ENCODE measurements at regions not wholly inside any gene's neighbourhood (a gene's known extent, or its start where the extent isn't known, plus 50 kb on each side); places are given as distances from the start of the nearest gene placed in this dataset.

- TF ChIP-seq REST (IDR thresholded peaks at IDR 0.05; ENCODE audit: low read depth) (no peak), ELF1 (IDR thresholded peaks at IDR 0.05; ENCODE audit: borderline replicate concordance, low read depth) (no peak), EGR1 (IDR thresholded peaks at IDR 0.05; ENCODE audit: low read depth) (no peak), SIN3A (IDR thresholded peaks at IDR 0.05; ENCODE audit: low read depth) (no peak), POLR2A (IDR thresholded peaks at IDR 0.05; ENCODE audit: borderline replicate concordance, extremely low read depth, insufficient read depth, insufficient read length) (no peak), CTCF (IDR thresholded peaks at IDR 0.05 in 2 of 3, conservative IDR thresholded peaks at IDR 0.05 in 1 of 3; ENCODE audit: borderline replicate concordance in 1 of 3, insufficient read depth in 1 of 3, low read depth in 2 of 3, low read length in 2 of 3) (no peak)
Observed at GRCh38 chr2:181378491-181378890, 78.7 kb upstream of the ITGA4 start (continued).

- no peak for TF ChIP-seq JUND (IDR thresholded peaks at IDR 0.05)
- no peak for TF ChIP-seq CTCF (IDR thresholded peaks at IDR 0.05 in 2 of 3, conservative IDR thresholded peaks at IDR 0.05 in 1 of 3; ENCODE audit: borderline replicate concordance in 1 of 3, insufficient read depth in 1 of 3, low read depth in 2 of 3, low read length in 2 of 3)
- no peak for TF ChIP-seq EZH2phosphoT487 (IDR thresholded peaks at IDR 0.05; ENCODE audit: borderline replicate concordance)
- TF ChIP-seq POLR2A (IDR thresholded peaks at IDR 0.05; ENCODE audit: borderline replicate concordance, extremely low read depth, insufficient read depth, insufficient read length) = no peak
- TF ChIP-seq EZH2 (IDR thresholded peaks at IDR 0.05) = no peak
- no peak for TF ChIP-seq CEBPB (IDR thresholded peaks at IDR 0.05; ENCODE audit: low read depth)
- TF ChIP-seq ZBTB33 (IDR thresholded peaks at IDR 0.05; ENCODE audit: extremely low read depth, insufficient replicate concordance, low read length) = no peak
- TF ChIP-seq TCF7L2 (IDR thresholded peaks at IDR 0.05; ENCODE audit: borderline replicate concordance, extremely low read depth, insufficient read depth, insufficient read length) = no peak
- no peak for TF ChIP-seq ZFX (IDR thresholded peaks at IDR 0.05)
- TF ChIP-seq RAD21 (IDR thresholded peaks at IDR 0.05; ENCODE audit: low read depth) = no peak
- Histone ChIP-seq H3K4me3 (replicated peaks in 1 of 2; ENCODE audit: low read depth in 1 of 2, low read length in 2 of 2) (no peak overlapping the region), H3K27me3 (ENCODE audit: insufficient read depth, low read length) (no peaks in the 10 kb centered on the region), H3K9me2 (ENCODE audit: insufficient read depth) (no peaks in the 10 kb centered on the region), H3K79me2 (ENCODE audit: insufficient read depth, low read length) (no peaks in the 10 kb centered on the region), H3K4me1 (ENCODE audit: control insufficient read depth in 1 of 2, insufficient read depth in 2 of 2, low read length in 2 of 2) (no peaks in the 10 kb centered on the region), H3K4me2 (ENCODE audit: low read length) (no peak overlapping the region), H4K20me1 (ENCODE audit: insufficient read depth) (no peaks in the 10 kb centered on the region), H3K9me3 (ENCODE audit: control insufficient read depth in 1 of 2, insufficient read depth in 1 of 2, low read depth in 1 of 2, low read length in 2 of 2) (peaks cover 0 to 3% of the 10 kb centered on the region in 2 experiments; a peak in 1 of 4 replicates), H3K9ac (ENCODE audit: low read length) (no peak overlapping the region), H3K27ac (ENCODE audit: low read depth, low read length) (no peak overlapping the region), H3K36me3 (ENCODE audit: control insufficient read depth in 1 of 2, insufficient read depth in 2 of 2, low read length in 2 of 2) (no peaks in the 10 kb centered on the region), H2AFZ (ENCODE audit: low read depth, low read length, poor library complexity, severe bottlenecking) (no peak overlapping the region)
- POLR2A ChIA-PET = no interaction called here
- intact Hi-C loops (cut with micrococcal nuclease) = no loop called here
- DNase-seq (ENCODE audit: low read depth, low spot score) (no peak), ATAC-seq (no peak)
- BruUV-seq (replicated peaks) = no TSS peak
- CTCF ChIA-PET = no interaction called here
- RAD21 ChIA-PET (ENCODE audit: low non-redundant PET in 1 of 2, low total read pairs in 2 of 2, uncharacterized antibody in 2 of 2, unreplicated experiment in 2 of 2) = no interaction called here
Observed at GRCh38 chr2:181380581-181380980, 76.6 kb upstream of the ITGA4 start.

All from HCT116 (cell line).